GF-D8 (cell line): ENCODE measurements at regions not wholly inside any gene's neighbourhood (a gene's known extent, or its start where the extent isn't known, plus 50 kb on each side); places are given as distances from the start of the nearest gene placed in this dataset.
"Not testable (repeated sequence)": the region's sequence is repeated elsewhere in the genome, so short reads cannot be mapped to it uniquely, and the experiment has no call there.

Source experiments
- DNase-seq: peaks from one replicate; lab custom pipeline; 2025; lab: John Stamatoyannopoulos, UW

DNA sequence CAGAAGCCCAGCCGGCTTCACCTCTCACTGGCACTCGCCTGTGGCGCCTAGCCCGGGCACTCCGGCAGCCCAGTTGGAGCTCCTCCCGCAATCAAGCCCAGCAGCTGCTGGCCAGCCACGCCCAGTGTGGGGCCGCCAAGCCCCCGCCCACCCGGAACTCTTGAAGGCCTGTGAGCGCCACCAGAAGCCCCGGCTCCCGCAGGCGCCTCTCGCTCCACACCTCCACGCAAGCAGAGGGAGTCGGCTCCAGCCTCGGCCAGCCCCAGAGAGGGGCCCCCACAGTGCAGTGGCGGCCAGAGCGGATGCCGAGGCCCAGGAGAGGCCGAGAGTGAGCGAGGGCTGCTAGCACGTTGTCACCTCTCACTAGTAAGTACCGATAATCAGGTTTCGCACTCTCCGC, 240.7 kb downstream of the TFEC start:
- no peak for DNase-seq

DNA sequence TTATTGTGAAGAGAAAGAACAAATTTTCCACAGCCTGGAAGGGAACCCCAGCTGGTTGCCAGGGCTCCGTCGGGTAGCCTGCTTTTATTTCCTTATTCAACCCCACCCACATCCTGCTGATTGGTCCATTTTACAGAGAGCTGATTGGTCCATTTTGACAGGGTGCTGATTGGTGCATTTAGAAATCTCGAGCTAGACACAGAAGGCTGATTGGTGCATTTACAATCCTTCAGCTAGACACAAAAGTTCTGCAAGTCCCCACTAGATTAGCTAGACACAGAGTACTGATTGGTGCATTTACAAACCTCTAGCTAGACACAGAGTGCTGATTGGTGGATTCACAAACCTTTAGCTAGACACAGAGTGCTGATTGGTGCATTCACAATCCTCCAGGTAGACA, 241.1 kb downstream of the TFEC start:
- DNase-seq = not testable (repeated sequence)

DNA sequence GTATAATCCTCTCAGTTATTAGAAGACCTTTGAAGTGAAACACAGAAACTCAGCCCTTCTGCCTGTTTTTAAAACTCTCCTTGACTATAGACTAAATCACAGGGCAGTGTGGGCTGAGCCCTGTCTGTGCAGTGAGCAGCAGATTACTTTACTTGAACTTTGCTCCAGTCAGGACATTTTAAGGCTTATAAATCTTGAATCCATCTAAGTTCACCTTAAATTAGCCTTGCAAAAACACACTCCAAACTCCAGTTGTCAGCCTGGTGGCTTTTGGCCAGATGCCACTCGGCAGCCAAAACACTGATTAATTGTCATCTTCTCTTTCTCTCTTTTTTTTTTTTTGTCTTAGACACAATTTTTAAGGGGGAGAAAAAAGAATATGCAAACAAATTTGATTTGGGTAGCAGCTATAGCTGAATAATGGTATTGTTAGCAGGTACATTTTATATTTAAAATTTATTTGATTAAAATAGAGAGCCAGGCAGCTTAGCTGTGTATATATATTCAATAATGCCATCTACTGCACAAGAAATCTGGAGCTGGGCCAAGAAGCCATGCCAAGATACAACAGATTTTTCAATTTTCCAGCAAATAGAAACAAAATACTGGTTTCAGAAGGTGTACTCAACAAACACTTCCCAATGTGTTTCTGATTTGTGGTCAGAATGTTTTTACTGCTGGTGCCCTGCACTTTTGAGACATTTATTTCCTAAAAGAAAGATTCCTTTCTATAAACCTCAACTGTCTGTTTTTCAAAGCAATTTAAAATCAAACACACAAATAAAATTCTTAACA, 247.7 kb downstream of the TFEC start:
- DNase-seq = no peak

DNA sequence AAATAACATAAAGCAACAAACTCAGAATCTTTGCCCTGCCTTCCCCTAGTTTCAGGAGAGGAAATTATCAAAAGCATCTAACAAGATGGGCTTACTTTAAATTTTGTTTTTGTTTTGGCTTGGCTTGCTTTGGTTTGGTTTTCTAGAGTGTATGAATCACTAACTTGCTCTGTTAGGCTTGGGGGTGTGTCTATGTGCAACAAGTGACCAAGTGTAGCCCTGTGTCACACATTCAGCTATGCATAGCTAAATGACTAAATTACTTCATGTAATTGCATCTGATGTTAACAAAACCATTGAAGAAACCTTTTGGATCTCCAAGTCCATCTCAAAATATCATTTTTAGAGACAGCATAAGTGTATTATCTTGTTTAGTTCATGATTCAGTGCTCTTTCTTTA, 251.0 kb downstream of the TFEC start:
- no peak for DNase-seq

DNA sequence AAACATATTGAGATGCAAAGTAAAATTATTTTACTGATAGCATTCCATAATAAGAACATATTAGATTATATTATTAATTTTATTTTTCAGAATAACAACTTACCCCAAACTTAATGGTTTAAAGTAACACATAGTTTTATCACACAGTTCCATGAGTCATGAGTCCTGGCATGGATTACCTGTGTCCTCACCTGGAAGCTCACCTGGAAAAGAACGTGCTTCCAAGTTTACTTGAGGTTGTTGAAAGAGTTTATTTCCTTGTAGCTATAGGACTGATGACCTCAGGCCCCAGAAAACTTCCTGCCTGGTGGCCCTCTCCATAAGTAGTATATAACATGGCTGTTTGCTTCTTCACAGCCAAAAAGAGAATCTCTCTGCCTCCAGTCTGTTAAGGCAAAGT, 254.6 kb downstream of the TFEC start:
- no peak for DNase-seq

DNA sequence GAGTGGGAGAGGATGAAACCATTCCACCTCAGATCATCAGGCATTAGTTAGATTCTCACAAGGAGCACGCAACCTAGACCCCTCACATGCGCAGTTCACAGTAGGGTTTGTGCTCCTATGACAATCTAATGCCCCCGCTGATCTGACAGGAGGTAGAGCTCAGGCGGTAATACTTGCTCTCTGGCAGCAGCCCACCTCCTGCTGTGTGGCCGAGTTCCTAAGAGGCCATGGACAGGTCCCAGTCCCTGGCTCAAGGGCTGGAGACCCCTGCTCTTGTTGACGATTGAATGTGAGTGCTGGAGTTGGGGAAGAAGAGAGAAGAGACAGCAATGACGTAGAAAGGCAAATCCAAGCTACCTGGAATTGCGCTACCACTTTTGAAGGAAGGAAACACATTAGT, 267.2 kb downstream of the TFEC start:
- DNase-seq = no peak

DNA sequence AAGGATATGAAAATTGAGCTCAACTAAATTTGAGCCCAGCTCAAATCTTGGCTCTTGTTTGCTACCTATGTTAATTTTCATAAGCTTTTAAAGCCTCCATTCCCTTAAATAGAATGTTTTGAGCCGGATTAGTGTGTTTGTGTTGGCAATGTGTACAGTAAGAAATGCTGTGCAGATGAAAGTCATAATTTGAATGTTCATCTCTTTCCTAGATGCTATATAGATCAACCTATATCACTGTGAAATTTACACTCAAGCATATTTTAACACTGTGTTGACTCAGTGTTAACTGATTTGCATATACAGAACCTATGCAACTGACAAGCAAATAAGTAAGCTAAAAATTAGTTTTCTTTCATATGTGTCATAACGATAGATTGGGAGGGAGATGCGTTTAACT, 272.5 kb downstream of the TFEC start:
- DNase-seq = no peak

DNA sequence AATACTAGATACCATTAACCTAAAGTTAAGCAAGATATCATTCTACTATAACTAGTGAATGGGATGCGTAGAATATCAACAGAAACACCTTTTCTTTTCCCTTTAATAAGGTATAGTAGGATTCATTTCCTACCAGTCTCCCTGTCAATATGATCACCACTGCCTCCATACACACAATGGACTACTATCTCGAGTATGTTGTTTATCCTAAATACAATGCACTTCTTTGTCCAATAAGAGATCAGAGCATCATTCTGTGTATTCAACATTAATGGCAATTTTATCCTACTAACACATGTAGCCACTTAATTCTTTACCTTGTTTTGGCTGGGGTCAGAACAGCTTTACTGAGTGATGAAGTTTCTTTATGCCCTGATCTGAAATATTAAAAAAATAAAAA, 276.3 kb downstream of the TFEC start:
- no peak for DNase-seq

DNA sequence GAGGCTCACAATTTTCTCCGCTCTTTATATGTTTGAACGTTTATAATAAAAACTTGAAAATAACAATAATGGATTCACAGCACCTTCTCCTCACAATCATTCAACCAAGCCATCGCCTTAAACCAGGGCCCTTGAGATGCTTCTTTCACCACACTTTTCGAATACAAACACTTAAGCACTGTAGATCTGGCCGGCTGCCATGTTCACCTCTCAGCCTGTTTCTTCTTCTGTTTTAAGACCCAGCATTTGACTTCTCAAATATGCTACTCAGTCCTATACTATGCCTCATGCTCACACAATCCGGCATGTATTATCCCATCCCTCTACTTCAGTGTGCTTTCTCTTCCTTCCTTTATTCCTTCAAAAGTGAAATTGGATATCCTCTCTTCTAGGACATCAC, 280.6 kb downstream of the TFEC start:
- no peak for DNase-seq

DNA sequence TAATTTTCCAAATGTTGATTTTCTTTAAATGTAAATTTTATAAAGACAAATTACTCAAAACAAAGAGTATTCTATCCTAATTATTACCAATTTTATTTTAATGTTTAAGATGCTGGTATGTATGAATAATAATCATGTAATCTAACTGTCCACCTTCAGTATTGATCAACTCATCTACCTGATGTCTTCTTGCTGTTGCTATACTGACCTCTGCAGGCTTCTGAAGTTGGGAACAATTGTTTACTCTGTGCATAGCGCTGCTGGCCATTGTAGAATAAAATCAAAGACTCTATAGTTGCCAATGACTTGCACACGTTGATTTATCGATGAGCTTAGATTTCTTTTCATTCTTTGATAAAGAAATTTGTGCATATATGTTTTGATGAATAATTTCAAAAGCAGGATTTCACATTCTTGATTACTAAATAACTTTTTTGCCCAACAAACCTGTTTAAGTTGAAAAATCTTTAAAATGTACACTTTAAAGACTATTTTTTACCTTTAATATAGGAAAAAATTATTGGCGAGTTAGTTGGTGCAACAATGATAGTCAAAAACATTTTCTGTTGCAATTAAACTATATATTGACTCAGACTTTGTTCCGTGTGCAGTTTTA, 282.3 kb downstream of the TFEC start:
- DNase-seq = no peak

DNA sequence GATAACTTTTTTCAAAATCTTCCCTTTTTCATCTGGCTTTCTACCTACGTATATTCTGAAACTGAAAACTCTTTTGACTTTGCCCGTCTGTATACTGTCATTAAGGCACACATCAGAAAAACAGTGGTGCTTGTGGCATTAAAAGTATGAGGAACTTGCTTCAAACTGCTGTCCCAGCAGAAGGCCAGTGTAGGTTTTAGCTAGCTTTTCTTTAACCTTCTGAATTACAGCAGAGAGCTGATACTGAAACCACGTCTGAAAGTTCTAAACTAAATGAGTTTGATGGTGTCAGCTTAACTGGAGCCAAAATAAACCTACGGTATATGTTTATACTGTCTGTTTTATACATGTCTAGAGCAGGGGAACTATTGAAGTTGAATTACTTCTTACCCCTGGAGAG, 283.4 kb downstream of the TFEC start:
- no peak for DNase-seq

DNA sequence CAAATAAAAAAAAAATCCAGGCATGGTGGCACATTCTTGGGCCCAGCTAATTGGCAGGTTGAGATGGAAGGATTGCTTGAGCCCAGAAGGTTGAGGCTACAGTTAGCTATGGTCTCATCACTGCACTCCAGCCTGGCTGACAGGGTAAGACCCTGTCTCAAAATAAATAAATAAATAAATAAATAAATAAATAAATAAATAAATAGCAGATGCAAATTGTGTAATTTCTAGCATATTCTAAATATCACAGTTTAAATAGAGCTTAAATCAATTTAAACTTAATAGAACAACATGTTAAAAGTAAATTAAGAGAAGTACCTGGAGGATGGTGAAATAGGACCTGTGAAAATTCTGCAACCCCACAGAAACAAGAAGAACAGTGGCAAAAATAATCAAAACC, 290.5 kb downstream of the TFEC start:
- no peak for DNase-seq

DNA sequence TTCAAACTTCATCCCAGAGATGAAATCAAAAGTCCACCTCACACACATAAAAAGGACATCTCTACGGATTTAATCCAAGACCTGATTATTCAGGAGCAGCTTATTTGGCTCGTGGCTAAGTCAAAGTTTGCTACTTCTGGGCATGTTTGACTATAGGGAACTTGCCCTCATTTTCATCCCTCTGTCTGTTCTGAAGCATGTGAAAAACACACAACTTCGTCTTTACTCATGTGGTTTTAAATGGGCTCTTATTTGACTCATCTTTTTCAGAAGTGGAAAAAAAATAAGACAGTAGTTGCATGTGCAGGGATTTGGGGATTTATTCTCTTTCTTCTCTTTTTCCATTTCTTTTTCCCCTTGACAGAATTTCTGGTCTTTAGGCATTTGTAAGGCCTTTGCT, 295.9 kb downstream of the TFEC start:
- no peak for DNase-seq

DNA sequence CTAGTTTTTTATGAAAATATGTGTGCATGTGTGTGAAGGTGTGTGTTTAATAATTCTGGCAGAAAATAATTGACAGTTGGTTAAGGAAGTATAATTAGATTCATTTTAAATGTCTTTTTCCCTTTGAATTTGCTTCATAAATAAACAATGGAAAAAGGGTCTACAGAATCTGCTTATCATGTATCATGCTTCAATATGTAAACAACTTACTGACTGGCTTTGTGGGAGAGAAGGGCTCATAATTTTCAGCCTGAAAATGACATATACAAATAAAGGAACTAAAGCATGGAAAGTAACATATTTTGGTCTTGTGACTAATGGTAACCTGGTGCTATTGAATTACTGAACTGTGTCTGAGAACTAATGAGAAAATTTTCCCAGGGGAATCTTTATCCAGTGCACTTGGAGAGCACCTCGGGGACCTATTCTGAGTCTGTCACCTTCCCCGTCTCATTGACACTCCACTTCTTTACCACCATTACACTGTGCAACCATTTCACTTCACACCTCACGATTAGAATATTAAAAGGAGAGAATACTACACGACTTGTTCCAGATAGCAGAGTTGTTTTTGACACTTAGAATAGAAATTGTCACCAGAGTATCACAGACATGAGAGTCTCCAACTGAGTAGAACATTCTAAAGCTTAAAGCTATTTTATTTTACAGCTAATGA, 298.6 kb downstream of the TFEC start:
- DNase-seq = no peak

DNA sequence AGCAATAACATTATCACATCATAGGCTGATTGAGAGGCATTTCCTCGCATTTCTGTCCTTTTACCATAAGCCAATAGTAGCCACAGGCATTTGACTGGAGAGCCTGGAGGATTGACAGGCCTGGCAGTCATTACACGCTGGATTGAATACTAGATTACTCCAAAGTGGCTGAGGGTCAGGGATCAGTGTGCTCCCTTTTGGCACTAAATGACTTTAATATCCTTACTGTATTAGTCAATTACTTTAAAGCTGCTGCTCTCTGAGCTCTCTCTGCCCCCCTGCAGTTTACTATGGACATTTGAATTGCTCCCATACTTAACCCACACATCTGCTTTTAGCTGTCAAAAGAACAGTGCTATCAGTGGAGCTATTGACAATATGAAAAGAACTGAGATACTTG, 302.0 kb downstream of the TFEC start:
- no peak for DNase-seq

DNA sequence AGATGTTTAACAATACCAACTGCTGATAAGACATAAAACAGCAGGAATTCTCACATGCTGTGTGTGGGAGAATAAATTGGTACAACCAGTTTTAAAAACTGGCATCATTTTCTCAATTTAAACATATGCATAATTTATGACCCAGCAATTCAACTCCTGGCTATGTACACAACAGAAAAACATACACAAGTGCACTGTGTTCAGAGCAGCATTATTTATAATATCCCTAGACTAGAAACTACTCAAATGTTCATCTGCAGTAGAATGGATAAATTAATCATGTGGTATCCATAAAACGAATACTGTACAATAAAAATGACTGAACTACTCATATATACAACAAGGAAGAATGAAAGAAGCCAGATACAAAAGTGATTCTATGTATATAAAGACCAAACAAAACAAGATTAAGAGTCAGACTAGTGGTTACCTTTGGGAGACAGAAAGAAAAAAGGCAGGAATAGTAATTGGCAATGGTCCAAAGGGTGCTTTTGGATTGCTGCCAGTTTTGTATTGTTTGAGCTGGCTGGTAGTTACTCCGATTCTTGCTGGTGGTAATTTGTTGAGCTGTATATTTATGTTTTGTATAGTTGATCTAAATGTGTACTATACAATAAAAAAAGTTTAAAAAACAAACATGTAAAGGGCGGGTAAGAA, 306.0 kb downstream of the TFEC start:
- DNase-seq = no peak

DNA sequence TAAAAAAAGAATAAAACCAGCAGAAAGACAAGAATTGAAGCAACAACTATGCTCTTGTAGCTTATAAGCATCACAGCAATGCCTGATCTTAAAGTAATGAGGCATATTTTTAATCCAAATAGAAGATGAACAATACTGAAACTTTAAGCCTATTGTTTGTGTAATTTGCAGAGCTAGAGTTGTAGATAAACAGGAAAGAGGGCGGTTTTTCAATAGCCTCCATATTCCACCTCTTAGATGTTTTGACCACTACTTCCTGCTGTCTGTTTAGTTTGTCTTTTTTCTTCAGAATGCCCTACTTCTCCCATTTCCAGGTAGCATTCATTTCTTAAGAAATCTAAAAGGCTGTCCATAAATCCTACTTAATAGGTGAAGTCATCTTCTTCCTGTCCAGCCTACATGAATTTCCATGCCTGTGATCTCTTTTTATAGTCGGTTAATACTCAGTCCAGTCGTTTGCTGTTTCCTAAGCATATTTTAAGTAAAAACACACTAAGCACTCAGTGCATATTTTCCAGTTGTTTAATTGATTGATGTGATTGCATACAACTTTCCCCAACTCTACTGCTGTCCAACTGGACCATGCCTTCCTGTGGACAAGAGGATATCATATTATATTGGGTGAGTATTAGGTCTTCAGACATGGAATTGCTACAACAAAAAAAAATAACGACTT, 308.1 kb downstream of the TFEC start:
- no peak for DNase-seq

DNA sequence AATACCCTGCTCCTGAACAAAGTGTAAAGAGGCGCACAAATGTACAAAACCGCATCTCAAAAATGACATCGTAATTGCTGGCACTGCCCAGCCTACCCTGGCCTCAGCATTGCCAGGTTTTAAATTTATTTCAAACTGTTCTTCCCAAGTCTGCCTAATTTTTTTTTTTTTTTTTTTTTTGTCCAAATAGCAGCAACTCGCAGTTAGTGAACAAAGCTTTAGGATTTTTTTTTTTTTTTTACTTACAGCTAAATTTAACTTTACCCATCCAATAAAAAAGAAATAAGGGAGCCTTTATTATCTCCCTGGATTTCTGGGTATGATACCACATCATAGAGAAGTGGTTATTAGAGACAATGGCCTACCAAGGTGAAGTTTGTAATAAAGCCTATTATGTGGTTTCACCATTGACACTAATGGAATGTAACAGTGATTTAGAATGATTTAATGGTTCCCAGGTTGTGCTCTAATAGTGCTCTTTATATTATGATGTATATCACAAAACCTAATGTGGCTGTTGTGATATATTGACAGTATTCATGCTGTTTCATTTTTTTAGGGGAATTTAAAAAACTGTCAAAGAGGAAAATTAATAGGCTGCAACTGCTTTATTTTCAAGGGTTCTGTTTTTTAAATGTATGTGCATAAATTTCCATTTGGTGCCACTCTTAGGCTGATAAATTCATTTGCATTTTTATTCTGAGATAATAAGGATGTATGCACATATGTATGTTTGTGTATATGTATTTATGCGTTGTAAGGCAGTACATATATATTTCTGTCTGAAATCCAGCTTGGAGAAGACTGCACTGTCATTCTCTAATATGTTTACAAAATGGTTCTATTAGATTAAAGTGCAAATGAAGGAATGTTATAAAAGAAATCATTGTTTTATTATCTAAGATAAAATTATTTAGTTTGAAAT, 309.0 kb downstream of the TFEC start:
- DNase-seq = no peak

DNA sequence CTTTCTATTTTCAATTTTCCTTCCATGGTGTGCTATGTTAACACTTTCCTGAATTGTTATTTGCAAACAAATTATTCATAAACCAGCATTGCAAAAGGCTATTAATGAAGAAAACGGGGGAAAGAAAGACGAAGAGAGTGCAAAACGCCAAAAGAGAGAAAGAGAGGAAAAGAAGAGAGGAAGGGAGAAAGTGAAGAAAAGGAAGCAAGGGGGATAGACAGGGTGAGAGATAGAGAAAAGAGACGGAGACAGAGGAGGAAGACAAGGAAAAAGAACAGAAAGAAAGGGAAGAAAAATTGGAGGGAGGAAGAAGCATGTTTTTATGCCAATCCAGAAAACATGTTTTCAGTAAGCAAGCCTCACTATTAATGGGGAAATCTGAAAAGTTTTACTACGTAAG, 310.6 kb downstream of the TFEC start:
- DNase-seq = no peak

DNA sequence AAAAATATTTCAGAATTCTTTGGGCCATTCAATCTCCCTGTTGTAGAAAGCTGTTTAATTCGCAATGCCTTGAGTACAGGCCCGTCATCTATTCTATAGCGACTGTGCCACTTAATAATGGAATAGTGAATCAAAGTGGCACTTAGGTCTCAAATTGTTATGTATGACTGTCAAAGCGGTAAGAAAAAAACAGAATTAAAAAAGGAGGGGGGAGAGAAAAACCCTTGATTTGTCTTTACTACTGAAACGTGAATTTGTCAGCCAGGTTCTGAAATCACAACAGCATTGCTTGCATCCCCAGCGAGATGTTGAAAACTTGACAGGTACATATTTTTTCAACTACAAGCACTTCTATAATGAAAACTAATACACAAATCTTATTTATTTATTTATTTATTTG, 320.9 kb downstream of the TFEC start:
- DNase-seq = no peak

DNA sequence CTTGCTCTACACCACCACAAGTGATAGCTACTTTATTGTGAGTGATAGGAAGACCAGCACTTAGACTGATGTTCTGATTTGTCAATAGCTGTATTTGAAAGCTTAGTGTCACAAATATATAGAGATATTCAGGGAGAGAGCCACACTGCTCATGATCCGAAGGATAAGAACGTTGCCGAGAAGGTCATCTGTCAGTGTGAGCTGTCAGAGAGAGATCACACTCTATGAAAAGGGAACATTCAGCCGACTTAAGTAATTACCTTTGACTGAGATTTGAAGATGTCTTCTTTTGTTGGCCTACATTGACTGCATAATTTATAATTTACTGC, 322.6 kb downstream of the TFEC start:
- DNase-seq = no peak
